Sigmoid colon (tissue), 6 donors: ENCODE measurements at regions not wholly inside any gene's neighbourhood (a gene's known extent, or its start where the extent isn't known, plus 50 kb on each side); places are given as distances from the start of the nearest gene placed in this dataset.
A peak's percentile ranks its signal among the peaks of the same experiment; 100 is the strongest.

Experiments used
- DNase-seq: peaks from one replicate; pipeline ENCODE4 v3.0.0-alpha.2; 2019
- H3K27ac ChIP-seq, 4 donors: fragments of 200-600 bp; sonication (generic); one replicate each; pipeline ENCODE4 v1.5.1; 2016 to 2019; ENCODE audit warnings: mild to moderate bottlenecking in 1 of 4
- H3K27me3 ChIP-seq, 3 donors: fragments of 200-600 bp; sonication (generic); one replicate each; pipeline ENCODE4 v1.5.1; 2019; ENCODE audit warnings: mild to moderate bottlenecking in 1 of 3
- H3K36me3 ChIP-seq, 4 donors: fragments of 200-600 bp; sonication (generic); one replicate each; pipeline ENCODE4 v1.5.1; 2016 to 2019
- H3K4me1 ChIP-seq, 4 donors: fragments of 200-600 bp; sonication (generic); one replicate each; pipeline ENCODE4 v1.5.1; 2017 to 2019
- H3K4me3 ChIP-seq, 4 donors: fragments of 200-600 bp; sonication (generic); one replicate each; pipeline ENCODE4 v1.5.1; 2017 to 2019; ENCODE audit warnings: mild to moderate bottlenecking in 2 of 4, moderate library complexity in 1 of 4
- H3K9me3 ChIP-seq, 4 donors: fragments of 200-600 bp in 3 of 4; sonication (generic) in 3 of 4; one replicate each; pipeline versions ENCODE4 v1.5.1 to v1.6.1; 2013 to 2019
- EP300 ChIP-seq, 4 donors: sonication (generic); formaldehyde crosslinking; IDR thresholded peaks; one replicate each; pipeline ENCODE4 v1.6.1; 2017; ENCODE audit warnings: antibody characterized with exemption in 4 of 4
- POLR2A ChIP-seq, 2 donors: fragments of 450-650 bp; IDR thresholded peaks; one replicate each; pipeline ENCODE4 v1.6.1; 2016; ENCODE audit warnings: antibody characterized with exemption in 2 of 2, mild to moderate bottlenecking in 2 of 2, moderate library complexity in 2 of 2
- POLR2AphosphoS5 ChIP-seq, 4 donors: sonication (generic); formaldehyde crosslinking; IDR thresholded peaks; one replicate each; pipeline ENCODE4 v1.6.1; 2017; ENCODE audit warnings: antibody characterized with exemption in 4 of 4
- WGBS, 2 donors: extraction: QIAGEN DNeasy Blood & Tissue Kit; methylation state at CpG; one replicate each; pipeline ENCODE4 v1.1.7; 2013; 5-methylcytosine and 5-hydroxymethylcytosine counted together
- intact Hi-C: fragments of 100-400 bp; cut with DNase I; formaldehyde crosslinking; loops from one replicate; pipeline ENCODE4 v1.15.1; 2023
- TF ChIP-seq, protein P1 (sequence below), 4 experiments: fragments of 450-650 bp in 3 of 4; fragments of 200-600 bp in 1 of 4; IDR thresholded peaks; one replicate each; pipeline ENCODE4 v1.5.1; 2016 to 2019; ENCODE audit warnings: antibody characterized with exemption in 4 of 4, mild to moderate bottlenecking in 3 of 4, moderate library complexity in 2 of 4
- donor health status: healthy with polysubstance abuse.
- donor health status: healthy.

DNA sequence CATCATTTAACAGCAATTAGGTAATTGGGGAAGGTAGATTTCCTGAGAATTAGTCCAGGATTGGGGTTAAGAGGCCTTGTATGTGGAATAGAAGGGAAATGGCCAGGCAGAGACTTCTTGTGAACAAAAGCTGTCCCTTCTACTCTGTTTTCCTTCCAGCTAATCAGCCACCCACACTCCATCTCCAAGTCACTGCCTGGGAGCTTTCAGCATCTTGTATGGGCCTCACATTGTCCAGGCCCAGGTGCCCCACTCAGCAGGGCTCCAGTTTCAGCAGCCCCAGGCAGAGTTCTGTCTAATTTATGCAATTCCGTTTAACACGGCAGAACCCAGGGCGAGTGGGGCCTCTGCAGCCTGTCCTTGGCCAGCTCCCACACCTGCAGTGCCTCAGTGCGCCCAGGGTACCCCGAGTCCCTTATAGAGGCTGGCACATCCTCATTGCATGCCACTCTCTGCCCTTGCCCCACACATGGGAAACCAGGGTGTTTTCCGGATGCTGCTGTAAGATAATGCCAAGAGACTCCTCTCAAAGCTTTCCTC lies 113.0 kb downstream of the EDN3 start:
- H3K4me3 ChIP-seq = no peak overlapping the region
- H3K4me1 ChIP-seq = no peaks in the 10 kb centered on the region
- H3K27me3 ChIP-seq = peaks cover 0 to 11% (median 0%) of the 10 kb centered on the region in 3 donors
- no peak for TF ChIP-seq EP300 (IDR thresholded peaks at IDR 0.05)
- TF ChIP-seq POLR2A (IDR thresholded peaks at IDR 0.05) = no peak
- no peak for TF ChIP-seq POLR2AphosphoS5 (IDR thresholded peaks at IDR 0.05)
- TF ChIP-seq, protein P1, sequence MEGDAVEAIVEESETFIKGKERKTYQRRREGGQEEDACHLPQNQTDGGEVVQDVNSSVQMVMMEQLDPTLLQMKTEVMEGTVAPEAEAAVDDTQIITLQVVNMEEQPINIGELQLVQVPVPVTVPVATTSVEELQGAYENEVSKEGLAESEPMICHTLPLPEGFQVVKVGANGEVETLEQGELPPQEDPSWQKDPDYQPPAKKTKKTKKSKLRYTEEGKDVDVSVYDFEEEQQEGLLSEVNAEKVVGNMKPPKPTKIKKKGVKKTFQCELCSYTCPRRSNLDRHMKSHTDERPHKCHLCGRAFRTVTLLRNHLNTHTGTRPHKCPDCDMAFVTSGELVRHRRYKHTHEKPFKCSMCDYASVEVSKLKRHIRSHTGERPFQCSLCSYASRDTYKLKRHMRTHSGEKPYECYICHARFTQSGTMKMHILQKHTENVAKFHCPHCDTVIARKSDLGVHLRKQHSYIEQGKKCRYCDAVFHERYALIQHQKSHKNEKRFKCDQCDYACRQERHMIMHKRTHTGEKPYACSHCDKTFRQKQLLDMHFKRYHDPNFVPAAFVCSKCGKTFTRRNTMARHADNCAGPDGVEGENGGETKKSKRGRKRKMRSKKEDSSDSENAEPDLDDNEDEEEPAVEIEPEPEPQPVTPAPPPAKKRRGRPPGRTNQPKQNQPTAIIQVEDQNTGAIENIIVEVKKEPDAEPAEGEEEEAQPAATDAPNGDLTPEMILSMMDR (IDR thresholded peaks at IDR 0.05) = no peak
- H3K36me3 ChIP-seq = no peaks in the 10 kb centered on the region
- no peaks in the 10 kb centered on the region for H3K9me3 ChIP-seq
- intact Hi-C loops = no loop called here
- no peak overlapping the region for H3K27ac ChIP-seq
- peak; percentile 8 for DNase-seq
- 93 to 94% methylated on average over 6 of the region's 6 CpGs for WGBS, 2 donors

DNA sequence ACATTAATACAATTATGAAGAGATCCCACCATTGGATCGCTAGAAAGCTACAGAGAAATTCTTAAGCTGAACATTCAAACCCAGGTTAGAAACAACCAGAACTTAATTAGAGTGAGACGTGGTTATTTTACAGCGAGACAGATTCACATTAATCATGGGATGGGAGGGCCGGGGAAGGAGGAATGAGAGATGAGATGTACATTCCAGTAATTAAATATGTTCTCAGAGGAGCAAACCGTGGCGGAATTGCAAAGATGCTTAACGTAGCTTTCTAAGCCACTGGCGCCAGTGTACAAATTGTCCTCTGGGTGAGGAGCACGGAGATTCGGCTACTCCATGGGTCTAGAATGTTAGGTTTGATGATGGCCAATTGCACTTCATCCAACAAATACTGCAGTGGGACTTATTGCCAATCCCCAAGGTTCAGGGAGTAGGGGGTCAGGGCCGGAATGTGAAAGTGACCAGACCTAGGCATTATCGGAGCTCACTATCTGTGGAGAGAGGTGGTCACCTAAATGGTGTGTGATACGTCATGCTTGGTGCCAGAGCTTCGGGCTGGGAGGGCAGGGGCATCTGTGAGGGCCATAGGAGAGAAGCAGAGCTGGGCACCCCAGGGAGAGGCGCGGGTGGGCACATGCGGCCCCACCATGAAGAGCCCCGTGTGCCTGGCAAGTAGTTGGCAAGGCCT lies 114.7 kb downstream of the EDN3 start:
- intact Hi-C loops = no loop called here
- Histone ChIP-seq H3K36me3 (no peaks in the 10 kb centered on the region), H3K27ac (no peak overlapping the region), H3K4me3 (no peak overlapping the region), H3K27me3 (peaks cover 0 to 19% (median 0%) of the 10 kb centered on the region in 3 donors), H3K9me3 (no peaks in the 10 kb centered on the region), H3K4me1 (no peaks in the 10 kb centered on the region)
- DNase-seq = peak; percentile 42
- TF ChIP-seq POLR2A (IDR thresholded peaks at IDR 0.05) (no peak), POLR2AphosphoS5 (IDR thresholded peaks at IDR 0.05) (no peak), EP300 (IDR thresholded peaks at IDR 0.05) (no peak)
- TF ChIP-seq, protein P1 (IDR thresholded peaks at IDR 0.05) = no peak
- 93 to 95% methylated on average over 18 of the region's 18 CpGs for whole genome bisulfite sequencing, 2 donors

DNA sequence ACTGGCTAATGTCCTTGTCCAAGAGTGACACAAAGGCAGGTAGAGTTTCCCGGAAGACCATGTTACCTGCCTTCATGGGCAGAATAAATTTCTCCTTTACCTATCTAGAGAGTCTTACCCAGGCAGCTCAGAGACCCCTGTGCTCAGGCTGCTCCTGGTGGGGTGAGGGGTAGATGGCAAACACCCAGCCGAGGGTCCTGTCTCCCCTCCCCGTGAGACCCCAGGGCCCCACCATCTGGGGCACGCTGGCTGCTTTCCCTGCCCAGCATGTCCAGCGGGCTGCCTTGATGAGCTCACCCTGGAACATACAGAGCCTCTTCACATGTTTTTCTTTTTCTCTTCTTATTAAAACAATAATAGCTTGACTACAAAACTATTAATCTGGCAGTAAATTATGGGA lies 116.5 kb downstream of the EDN3 start:
- Histone ChIP-seq H3K36me3 (no peaks in the 10 kb centered on the region), H3K4me3 (no peak overlapping the region), H3K9me3 (no peaks in the 10 kb centered on the region), H3K4me1 (no peaks in the 10 kb centered on the region), H3K27ac (no peak overlapping the region), H3K27me3 (peaks cover 0 to 19% (median 0%) of the 10 kb centered on the region in 3 donors)
- intact Hi-C loops = no loop called here
- peak; percentile 37 for DNase-seq
- 89 to 90% methylated on average over 5 of the region's 5 CpGs for whole genome bisulfite sequencing, 2 donors
- no peak for TF ChIP-seq EP300 (IDR thresholded peaks at IDR 0.05)
- TF ChIP-seq POLR2A (IDR thresholded peaks at IDR 0.05) = no peak
- TF ChIP-seq, protein P1 (IDR thresholded peaks at IDR 0.05) = no peak
- no peak for TF ChIP-seq POLR2AphosphoS5 (IDR thresholded peaks at IDR 0.05)

DNA sequence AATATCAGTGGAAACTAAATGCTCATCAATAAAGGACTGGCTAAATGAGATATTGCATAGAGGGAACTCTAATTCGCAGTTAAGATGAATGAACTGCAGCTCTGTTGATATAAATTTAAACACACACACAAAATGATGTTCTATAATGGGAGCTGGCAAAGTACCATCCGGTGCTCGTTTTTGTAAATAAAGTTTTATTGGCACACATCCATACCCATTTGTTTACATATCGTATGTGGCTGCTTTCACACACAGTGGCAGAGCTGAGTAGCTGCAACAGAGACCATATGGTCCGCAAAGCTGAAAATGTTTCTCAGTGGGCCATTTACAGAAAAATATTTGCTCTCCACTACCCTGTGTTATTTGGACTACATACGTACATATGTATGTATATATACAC lies 120.7 kb downstream of the EDN3 start:
- DNase-seq = no peak
- Histone ChIP-seq H3K4me1 (no peaks in the 10 kb centered on the region), H3K27ac (no peak overlapping the region), H3K4me3 (no peak overlapping the region), H3K9me3 (no peaks in the 10 kb centered on the region), H3K27me3 (peaks cover 0 to 8% (median 0%) of the 10 kb centered on the region in 3 donors), H3K36me3 (no peaks in the 10 kb centered on the region)
- 48 to 70% methylated on average over 6 of the region's 6 CpGs for WGBS, 2 donors
- intact Hi-C loops = no loop called here
- TF ChIP-seq, protein P1 (IDR thresholded peaks at IDR 0.05) = no peak
- TF ChIP-seq POLR2A (IDR thresholded peaks at IDR 0.05) = no peak
- TF ChIP-seq POLR2AphosphoS5 (IDR thresholded peaks at IDR 0.05) = no peak
- TF ChIP-seq EP300 (IDR thresholded peaks at IDR 0.05) = no peak
